ENCODE measurements at regions not wholly inside any gene's neighbourhood (a gene's known extent, or its start where the extent isn't known, plus 50 kb on each side); places are given as distances from the start of the nearest gene placed in this dataset.

DNA sequence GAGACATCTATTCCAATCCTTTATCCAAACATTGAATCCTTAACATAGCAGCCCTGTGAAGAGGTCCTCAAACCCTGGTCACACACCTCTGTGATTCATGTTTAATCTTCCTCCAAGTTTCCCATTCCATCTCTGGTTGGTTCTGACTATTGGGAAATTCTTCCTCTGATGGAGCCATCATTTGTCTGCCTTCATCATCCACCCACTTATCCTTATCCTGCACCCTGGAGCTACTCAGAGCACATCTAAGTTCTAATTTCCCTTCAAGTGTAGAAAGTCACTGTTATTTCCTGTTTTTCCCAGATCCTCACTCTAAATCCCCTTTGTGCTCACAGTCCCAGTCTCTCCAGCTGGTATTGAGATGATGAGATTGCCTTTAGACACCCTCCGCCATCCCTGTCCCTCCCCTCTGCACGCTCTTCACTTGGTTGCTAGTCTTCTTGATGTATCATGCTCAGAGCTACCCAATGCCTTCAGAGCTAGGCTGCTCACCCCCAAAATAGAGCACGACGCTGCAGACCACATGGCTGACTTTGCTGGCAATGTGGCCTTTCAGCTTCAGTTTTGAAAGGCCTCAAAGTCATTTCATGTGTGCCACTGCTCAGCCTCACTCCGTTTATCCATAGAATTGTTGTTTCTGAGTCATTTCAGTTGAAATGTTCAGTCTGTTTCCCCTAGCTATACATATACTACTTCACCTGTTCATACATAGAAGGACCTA lies 154.3 kb downstream of the PALM2AKAP2 start:
- Histone ChIP-seq H4K20me1 (ENCODE audit: control insufficient read depth, insufficient read depth, low read length, poor library complexity, severe bottlenecking) (no peaks in the 10 kb centered on the region), H3K79me2 (ENCODE audit: control insufficient read depth, insufficient read depth, low read length) (no peaks in the 10 kb centered on the region), H3K36me3 (replicated peaks in 1 of 2; ENCODE audit: control extremely low read depth in 1 of 2, control insufficient read depth in 1 of 2, extremely low read depth in 1 of 2, insufficient read depth in 2 of 2, low read length in 1 of 2) (no peaks in the 10 kb centered on the region), H2AFZ (ENCODE audit: insufficient read depth, low read depth, low read length, poor library complexity, severe bottlenecking) (peak overlapping the region; percentile 5), H3K9me3 (ENCODE audit: control extremely low read depth in 1 of 3, control insufficient read depth in 2 of 3, insufficient read depth in 1 of 3, low read length in 2 of 3) (no peaks in the 10 kb centered on the region), H3K4me3 (ENCODE audit: control extremely low read depth in 1 of 5, extremely low read depth in 1 of 5, insufficient read depth in 1 of 5, low read depth in 2 of 5, low read length in 4 of 5) (no peak overlapping the region), H3K4me1 (ENCODE audit: control insufficient read depth in 2 of 2, insufficient read depth in 2 of 2, low read length in 2 of 2) (peaks cover 0 to 6% of the 10 kb centered on the region in 2 donors), H3K27me3 (replicated peaks in 1 of 4; ENCODE audit: control extremely low read depth in 1 of 4, control insufficient read depth in 3 of 4, insufficient read depth in 4 of 4, low read length in 3 of 4) (no peaks in the 10 kb centered on the region), H3K4me2 (replicated peaks; ENCODE audit: low read depth, low read length, poor library complexity, severe bottlenecking) (no peak overlapping the region), H3K27ac (ENCODE audit: low read length in 2 of 2) (no peak overlapping the region), H3K9ac (ENCODE audit: low read length) (no peak overlapping the region)
- ATAC-seq (ENCODE audit: low read depth) (no peak), DNase-seq (no peak)
- H3K4me1 Mint-ChIP-seq = peaks cover 43% of the 10 kb centered on the region
- POLR2A ChIA-PET = interaction anchor here (0.6 to 1.5 kb wide), 3 partner anchors 16 to 114 kb away, joined by 3 to 5 read pairs (median 3); no protein-coding TSS in a partner anchor
- peak overlapping the region; percentile 54 for H3K27ac Mint-ChIP-seq
- no peak overlapping the region for H3K4me3 Mint-ChIP-seq
- no peak for TF ChIP-seq EZH2 (IDR thresholded peaks at IDR 0.05; ENCODE audit: borderline replicate concordance, insufficient read depth, low read depth, low read length, poor library complexity, severe bottlenecking)
- TF ChIP-seq, protein P1, sequence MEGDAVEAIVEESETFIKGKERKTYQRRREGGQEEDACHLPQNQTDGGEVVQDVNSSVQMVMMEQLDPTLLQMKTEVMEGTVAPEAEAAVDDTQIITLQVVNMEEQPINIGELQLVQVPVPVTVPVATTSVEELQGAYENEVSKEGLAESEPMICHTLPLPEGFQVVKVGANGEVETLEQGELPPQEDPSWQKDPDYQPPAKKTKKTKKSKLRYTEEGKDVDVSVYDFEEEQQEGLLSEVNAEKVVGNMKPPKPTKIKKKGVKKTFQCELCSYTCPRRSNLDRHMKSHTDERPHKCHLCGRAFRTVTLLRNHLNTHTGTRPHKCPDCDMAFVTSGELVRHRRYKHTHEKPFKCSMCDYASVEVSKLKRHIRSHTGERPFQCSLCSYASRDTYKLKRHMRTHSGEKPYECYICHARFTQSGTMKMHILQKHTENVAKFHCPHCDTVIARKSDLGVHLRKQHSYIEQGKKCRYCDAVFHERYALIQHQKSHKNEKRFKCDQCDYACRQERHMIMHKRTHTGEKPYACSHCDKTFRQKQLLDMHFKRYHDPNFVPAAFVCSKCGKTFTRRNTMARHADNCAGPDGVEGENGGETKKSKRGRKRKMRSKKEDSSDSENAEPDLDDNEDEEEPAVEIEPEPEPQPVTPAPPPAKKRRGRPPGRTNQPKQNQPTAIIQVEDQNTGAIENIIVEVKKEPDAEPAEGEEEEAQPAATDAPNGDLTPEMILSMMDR (IDR thresholded peaks at IDR 0.05) = no peak
- intact Hi-C loops (cut with micrococcal nuclease) = no loop called here
- H3K27me3 Mint-ChIP-seq = no peaks in the 10 kb centered on the region
- 86% methylated on average over 4 of the region's 5 CpGs for WGBS (ENCODE audit: insufficient coverage)
- CTCF ChIA-PET = interaction anchor here (0.8 to 1.3 kb wide), 5 partner anchors 15 to 34 kb away, joined by 3 to 4 read pairs (median 3); no protein-coding TSS in a partner anchor
- no peaks in the 10 kb centered on the region for H3K9me3 Mint-ChIP-seq (ENCODE audit: insufficient read depth)

DNA sequence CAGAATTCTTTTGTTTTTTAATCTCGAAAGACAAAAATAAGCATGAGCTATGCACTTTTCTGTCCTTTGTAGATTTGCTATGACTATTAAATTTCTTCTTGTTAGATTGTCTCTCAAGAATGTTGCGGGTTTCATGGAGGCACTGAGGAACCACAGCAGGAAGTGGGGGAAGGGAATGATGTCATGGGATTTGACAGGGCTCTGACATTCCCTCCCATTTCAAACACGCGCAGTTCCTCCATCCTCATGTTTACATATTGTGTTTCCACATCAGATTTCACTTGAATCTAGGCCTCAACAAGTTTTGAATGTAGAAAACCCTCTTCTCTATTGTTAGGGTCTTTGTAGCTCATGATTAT lies 154.8 kb downstream of the PALM2AKAP2 start:
- intact Hi-C loops (cut with micrococcal nuclease) = no loop called here
- H3K4me2 ChIP-seq (replicated peaks; ENCODE audit: low read depth, low read length, poor library complexity, severe bottlenecking) = no peak overlapping the region
- peak overlapping the region; percentile 54 for H3K27ac Mint-ChIP-seq
- ChIA-PET POLR2A (interaction anchor here (1.0 to 1.5 kb wide), 2 partner anchors 32 to 113 kb away, joined by 3 to 5 read pairs; no protein-coding TSS in a partner anchor), CTCF (interaction anchor here (0.8 to 1.3 kb wide), 4 partner anchors 15 to 34 kb away, joined by 3 to 4 read pairs (median 3); no protein-coding TSS in a partner anchor)
- no peak overlapping the region for H3K4me3 Mint-ChIP-seq
- H3K9me3 Mint-ChIP-seq (ENCODE audit: insufficient read depth) = no peaks in the 10 kb centered on the region
- peaks cover 0 to 6% of the 10 kb centered on the region in 2 donors for H3K4me1 ChIP-seq (ENCODE audit: control insufficient read depth in 2 of 2, insufficient read depth in 2 of 2, low read length in 2 of 2)
- no peaks in the 10 kb centered on the region for H3K27me3 ChIP-seq (replicated peaks in 1 of 4; ENCODE audit: control extremely low read depth in 1 of 4, control insufficient read depth in 3 of 4, insufficient read depth in 4 of 4, low read length in 3 of 4)
- H3K4me3 ChIP-seq (ENCODE audit: control extremely low read depth in 1 of 5, extremely low read depth in 1 of 5, insufficient read depth in 1 of 5, low read depth in 2 of 5, low read length in 4 of 5) = no peak overlapping the region
- H3K79me2 ChIP-seq (ENCODE audit: control insufficient read depth, insufficient read depth, low read length) = no peaks in the 10 kb centered on the region
- no peaks in the 10 kb centered on the region for H3K36me3 ChIP-seq (replicated peaks in 1 of 2; ENCODE audit: control extremely low read depth in 1 of 2, control insufficient read depth in 1 of 2, extremely low read depth in 1 of 2, insufficient read depth in 2 of 2, low read length in 1 of 2)
- ATAC-seq (ENCODE audit: low read depth) (no peak), DNase-seq (no peak)
- H4K20me1 ChIP-seq (ENCODE audit: control insufficient read depth, insufficient read depth, low read length, poor library complexity, severe bottlenecking) = no peaks in the 10 kb centered on the region
- H3K27me3 Mint-ChIP-seq = no peaks in the 10 kb centered on the region
- WGBS (ENCODE audit: insufficient coverage) = no CpG with 5 or more reads among the region's 4 CpGs
- H2AFZ ChIP-seq (ENCODE audit: insufficient read depth, low read depth, low read length, poor library complexity, severe bottlenecking) = no peak overlapping the region
- H3K4me1 Mint-ChIP-seq = peaks cover 43% of the 10 kb centered on the region
- no peak overlapping the region for H3K9ac ChIP-seq (ENCODE audit: low read length)
- H3K9me3 ChIP-seq (ENCODE audit: control extremely low read depth in 1 of 3, control insufficient read depth in 2 of 3, insufficient read depth in 1 of 3, low read length in 2 of 3) = no peaks in the 10 kb centered on the region
- no peak overlapping the region for H3K27ac ChIP-seq (ENCODE audit: low read length in 2 of 2)
- TF ChIP-seq EZH2 (IDR thresholded peaks at IDR 0.05; ENCODE audit: borderline replicate concordance, insufficient read depth, low read depth, low read length, poor library complexity, severe bottlenecking) = no peak
- TF ChIP-seq, protein P1 (IDR thresholded peaks at IDR 0.05) = no peak

All from B cell (primary cell).